ENCODE measurements at regions not wholly inside any gene's neighbourhood (a gene's known extent, or its start where the extent isn't known, plus 50 kb on each side); places are given as distances from the start of the nearest gene placed in this dataset.

DNA sequence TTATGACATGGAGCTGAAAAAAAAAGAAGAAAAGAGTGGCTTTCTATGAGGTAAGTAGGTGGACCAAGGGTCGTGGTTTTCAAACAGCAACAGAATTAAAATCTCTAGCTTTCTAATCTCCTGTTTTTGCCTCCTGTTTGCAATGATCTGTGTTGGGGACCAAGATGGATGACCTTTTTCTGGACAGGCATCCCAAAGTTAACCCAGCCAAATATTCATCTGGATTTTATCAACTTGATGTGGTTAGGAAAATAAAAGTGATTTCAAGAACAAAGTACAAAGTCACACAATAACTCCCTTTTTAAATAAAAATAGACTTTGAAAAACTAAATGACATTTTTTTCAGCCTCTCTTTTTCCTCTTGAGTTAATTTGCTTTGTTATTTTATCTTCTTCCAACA lies 282.1 kb upstream of the PRDM1 start:
- H3K27ac ChIP-seq, result peak overlapping the region; percentile 58
- H3K4me2 ChIP-seq, result no peak overlapping the region
- CTCF ChIA-PET, result no interaction called here
- POLR2A ChIA-PET (ENCODE audit: unreplicated experiment), result no interaction called here
- no peaks in the 10 kb centered on the region for H3K79me2 ChIP-seq (ENCODE audit: low read depth)
- no peak overlapping the region for H2AFZ ChIP-seq
- TF ChIP-seq, protein P1, sequence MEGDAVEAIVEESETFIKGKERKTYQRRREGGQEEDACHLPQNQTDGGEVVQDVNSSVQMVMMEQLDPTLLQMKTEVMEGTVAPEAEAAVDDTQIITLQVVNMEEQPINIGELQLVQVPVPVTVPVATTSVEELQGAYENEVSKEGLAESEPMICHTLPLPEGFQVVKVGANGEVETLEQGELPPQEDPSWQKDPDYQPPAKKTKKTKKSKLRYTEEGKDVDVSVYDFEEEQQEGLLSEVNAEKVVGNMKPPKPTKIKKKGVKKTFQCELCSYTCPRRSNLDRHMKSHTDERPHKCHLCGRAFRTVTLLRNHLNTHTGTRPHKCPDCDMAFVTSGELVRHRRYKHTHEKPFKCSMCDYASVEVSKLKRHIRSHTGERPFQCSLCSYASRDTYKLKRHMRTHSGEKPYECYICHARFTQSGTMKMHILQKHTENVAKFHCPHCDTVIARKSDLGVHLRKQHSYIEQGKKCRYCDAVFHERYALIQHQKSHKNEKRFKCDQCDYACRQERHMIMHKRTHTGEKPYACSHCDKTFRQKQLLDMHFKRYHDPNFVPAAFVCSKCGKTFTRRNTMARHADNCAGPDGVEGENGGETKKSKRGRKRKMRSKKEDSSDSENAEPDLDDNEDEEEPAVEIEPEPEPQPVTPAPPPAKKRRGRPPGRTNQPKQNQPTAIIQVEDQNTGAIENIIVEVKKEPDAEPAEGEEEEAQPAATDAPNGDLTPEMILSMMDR (conservative IDR thresholded peaks at IDR 0.05), result no peak
- no peak for TF ChIP-seq EZH2 (IDR thresholded peaks at IDR 0.05; ENCODE audit: low read depth)
- H3K9me3 ChIP-seq (ENCODE audit: insufficient read depth, low read depth), result peaks cover 32% of the 10 kb centered on the region
- BruUV-seq (replicated peaks), result no TSS peak
- 0 out of 2 replicates have a peak, but pooled peaks cover 7% of the 10 kb centered on the region for H3K36me3 ChIP-seq (ENCODE audit: low read depth)
- no peaks in the 10 kb centered on the region for H4K20me1 ChIP-seq (ENCODE audit: insufficient read depth)
- no peak for DNase-seq
- peaks cover 34% of the 10 kb centered on the region for H3K4me1 ChIP-seq (replicated peaks; ENCODE audit: insufficient read depth)
- H3K4me3 ChIP-seq, result no peak overlapping the region
- peaks cover 12% of the 10 kb centered on the region; the same call in 1 of the 2 replicates for H3F3A ChIP-seq (ENCODE audit: insufficient read depth, low read depth)
- intact Hi-C loops (cut with micrococcal nuclease; ENCODE audit: unreplicated experiment), result no loop called here
- H3K9me2 ChIP-seq (ENCODE audit: insufficient read depth), result no peaks in the 10 kb centered on the region
- H3K27me3 ChIP-seq (ENCODE audit: insufficient read depth, low read depth), result no peaks in the 10 kb centered on the region

DNA sequence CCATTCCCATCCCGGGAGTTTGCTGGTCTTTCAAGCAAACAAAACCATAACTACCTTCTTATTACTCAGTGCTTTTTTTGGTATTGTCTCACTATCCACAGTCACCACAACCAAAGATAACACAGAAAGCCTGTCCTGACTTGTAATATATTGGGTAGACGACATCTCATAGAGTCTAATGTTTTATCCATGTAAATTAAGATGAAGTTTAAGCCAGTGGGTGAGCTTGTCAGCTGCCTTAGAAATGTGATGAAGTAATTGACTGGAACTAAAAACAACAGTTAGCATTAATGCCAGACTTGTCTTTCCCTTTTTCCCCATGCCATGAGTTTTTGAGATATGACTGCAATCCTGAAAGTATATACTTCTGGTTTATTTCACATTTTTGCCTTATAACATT lies 282.7 kb upstream of the PRDM1 start:
- no peak overlapping the region for H3K4me2 ChIP-seq

DNA sequence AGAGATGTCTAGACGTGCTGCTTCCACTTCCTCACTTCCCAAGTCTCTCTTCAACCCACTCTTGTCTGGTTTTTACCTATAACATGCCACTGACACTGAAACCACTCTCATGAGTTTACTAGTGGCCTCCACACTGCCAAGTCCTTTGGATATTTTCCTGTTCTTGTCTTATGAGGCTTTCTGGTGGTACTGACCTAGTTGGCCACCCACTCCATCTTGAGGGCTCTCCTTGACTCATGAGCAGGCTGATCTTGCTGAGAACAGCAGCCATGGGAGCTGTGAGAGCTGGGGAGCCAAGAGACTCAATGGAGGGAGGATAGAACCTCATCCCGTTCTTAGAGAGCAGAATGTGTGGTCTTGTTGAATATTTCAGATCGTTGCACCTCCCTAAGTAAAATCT lies 283.4 kb upstream of the PRDM1 start:
- Histone ChIP-seq H3K4me2 (no peak overlapping the region), H4K20me1 (ENCODE audit: insufficient read depth) (no peaks in the 10 kb centered on the region), H3F3A (ENCODE audit: insufficient read depth, low read depth) (peaks cover 12% of the 10 kb centered on the region; the same call in 1 of the 2 replicates), H3K27me3 (ENCODE audit: insufficient read depth, low read depth) (no peaks in the 10 kb centered on the region), H3K27ac (no peak overlapping the region), H3K9me2 (ENCODE audit: insufficient read depth) (no peaks in the 10 kb centered on the region), H2AFZ (no peak overlapping the region), H3K36me3 (ENCODE audit: low read depth) (0 out of 2 replicates have a peak, but pooled peaks cover 7% of the 10 kb centered on the region), H3K79me2 (ENCODE audit: low read depth) (no peaks in the 10 kb centered on the region), H3K4me3 (no peak overlapping the region), H3K9me3 (ENCODE audit: insufficient read depth, low read depth) (peaks cover 32% of the 10 kb centered on the region), H3K4me1 (replicated peaks; ENCODE audit: insufficient read depth) (peaks cover 37% of the 10 kb centered on the region)
- no peak for DNase-seq
- CTCF ChIA-PET, result no interaction called here
- TF ChIP-seq, protein P1 (conservative IDR thresholded peaks at IDR 0.05), result no peak
- no peak for TF ChIP-seq EZH2 (IDR thresholded peaks at IDR 0.05; ENCODE audit: low read depth)
- POLR2A ChIA-PET (ENCODE audit: unreplicated experiment), result no interaction called here
- intact Hi-C loops (cut with micrococcal nuclease; ENCODE audit: unreplicated experiment), result no loop called here
- no TSS peak for BruUV-seq (replicated peaks)

More for the DNA sequence above, 282.7 kb upstream of the PRDM1 start:
- H3K27ac ChIP-seq, result peak overlapping the region; percentile 58; the same call in 1 of the 2 replicates
- no peaks in the 10 kb centered on the region for H3K9me2 ChIP-seq (ENCODE audit: insufficient read depth)
- peaks cover 32% of the 10 kb centered on the region for H3K9me3 ChIP-seq (ENCODE audit: insufficient read depth, low read depth)
- no peaks in the 10 kb centered on the region for H4K20me1 ChIP-seq (ENCODE audit: insufficient read depth)
- H3K79me2 ChIP-seq (ENCODE audit: low read depth), result no peaks in the 10 kb centered on the region
- H3K36me3 ChIP-seq (ENCODE audit: low read depth), result 0 out of 2 replicates have a peak, but pooled peaks cover 7% of the 10 kb centered on the region
- ChIA-PET POLR2A (ENCODE audit: unreplicated experiment) (no interaction called here), CTCF (no interaction called here)
- no peaks in the 10 kb centered on the region for H3K27me3 ChIP-seq (ENCODE audit: insufficient read depth, low read depth)
- BruUV-seq (replicated peaks), result no TSS peak
- DNase-seq, result no peak
- H3K4me1 ChIP-seq (replicated peaks; ENCODE audit: insufficient read depth), result peaks cover 34% of the 10 kb centered on the region
- no peak overlapping the region for H3K4me3 ChIP-seq
- no peak overlapping the region for H2AFZ ChIP-seq
- peaks cover 12% of the 10 kb centered on the region; the same call in 1 of the 2 replicates for H3F3A ChIP-seq (ENCODE audit: insufficient read depth, low read depth)
- intact Hi-C loops (cut with micrococcal nuclease; ENCODE audit: unreplicated experiment), result no loop called here
- TF ChIP-seq, protein P1 (conservative IDR thresholded peaks at IDR 0.05), result no peak
- TF ChIP-seq EZH2 (IDR thresholded peaks at IDR 0.05; ENCODE audit: low read depth), result no peak

Data from PC-9 (cell line).